ENCODE measurements at regions not wholly inside any gene's neighbourhood (a gene's known extent, or its start where the extent isn't known, plus 50 kb on each side); places are given as distances from the start of the nearest gene placed in this dataset.

DNA sequence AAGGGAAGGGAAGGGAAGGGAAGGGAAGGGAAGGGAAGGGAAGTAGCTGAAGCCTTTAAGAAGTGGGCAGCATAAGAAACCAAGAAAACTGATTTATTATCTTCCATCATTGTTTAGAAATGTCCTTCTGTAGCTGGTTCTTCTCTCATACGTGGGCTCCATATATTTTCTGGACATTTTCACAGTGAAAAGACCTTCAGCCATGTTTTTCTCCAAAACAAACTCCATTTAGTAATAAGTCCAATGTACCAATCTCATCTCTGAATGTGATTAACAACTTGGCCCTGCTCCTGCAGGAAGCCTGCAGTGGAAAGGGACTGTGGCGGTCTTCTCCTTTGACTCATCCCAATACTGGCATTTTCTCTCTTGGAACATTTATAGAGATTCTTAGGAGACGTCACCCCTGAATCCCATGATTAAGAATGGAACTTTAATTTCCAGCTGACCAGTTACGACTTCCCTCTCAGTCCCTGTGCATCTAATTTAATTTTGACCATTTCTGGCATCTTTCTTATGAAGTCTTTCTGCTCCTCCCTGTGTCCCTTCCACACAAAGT, 96.6 kb upstream of the GUCY1A1 start:
- Histone ChIP-seq H3K9me3 (ENCODE audit: low read length) (no peaks in the 10 kb centered on the region), H3K27ac (ENCODE audit: low read depth, low read length, poor library complexity, severe bottlenecking) (no peak overlapping the region), H2AFZ (ENCODE audit: low read length) (no peak overlapping the region), H4K20me1 (ENCODE audit: insufficient read depth, low read length) (no peaks in the 10 kb centered on the region), H3K4me1 (ENCODE audit: insufficient read depth, low read length, severe bottlenecking) (no peaks in the 10 kb centered on the region), H3K79me2 (ENCODE audit: insufficient read depth, low read length) (no peaks in the 10 kb centered on the region), H3K9me2 (ENCODE audit: low read depth, low read length) (no peaks in the 10 kb centered on the region), H3K4me2 (ENCODE audit: low read length) (no peak overlapping the region), H3K36me3 (ENCODE audit: insufficient read depth, low read length) (no peaks in the 10 kb centered on the region), H3K27me3 (ENCODE audit: insufficient read depth, low read length) (no peaks in the 10 kb centered on the region), H3F3A (ENCODE audit: insufficient read depth, low read length) (no peaks in the 10 kb centered on the region), H3K9ac (ENCODE audit: low read length) (no peak overlapping the region), H3K4me3 (ENCODE audit: low read depth, low read length, poor library complexity, severe bottlenecking) (no peak overlapping the region)
- TF ChIP-seq EZH2 (IDR thresholded peaks at IDR 0.05; ENCODE audit: borderline replicate concordance, low read length) = no peak
- TF ChIP-seq, protein P1, sequence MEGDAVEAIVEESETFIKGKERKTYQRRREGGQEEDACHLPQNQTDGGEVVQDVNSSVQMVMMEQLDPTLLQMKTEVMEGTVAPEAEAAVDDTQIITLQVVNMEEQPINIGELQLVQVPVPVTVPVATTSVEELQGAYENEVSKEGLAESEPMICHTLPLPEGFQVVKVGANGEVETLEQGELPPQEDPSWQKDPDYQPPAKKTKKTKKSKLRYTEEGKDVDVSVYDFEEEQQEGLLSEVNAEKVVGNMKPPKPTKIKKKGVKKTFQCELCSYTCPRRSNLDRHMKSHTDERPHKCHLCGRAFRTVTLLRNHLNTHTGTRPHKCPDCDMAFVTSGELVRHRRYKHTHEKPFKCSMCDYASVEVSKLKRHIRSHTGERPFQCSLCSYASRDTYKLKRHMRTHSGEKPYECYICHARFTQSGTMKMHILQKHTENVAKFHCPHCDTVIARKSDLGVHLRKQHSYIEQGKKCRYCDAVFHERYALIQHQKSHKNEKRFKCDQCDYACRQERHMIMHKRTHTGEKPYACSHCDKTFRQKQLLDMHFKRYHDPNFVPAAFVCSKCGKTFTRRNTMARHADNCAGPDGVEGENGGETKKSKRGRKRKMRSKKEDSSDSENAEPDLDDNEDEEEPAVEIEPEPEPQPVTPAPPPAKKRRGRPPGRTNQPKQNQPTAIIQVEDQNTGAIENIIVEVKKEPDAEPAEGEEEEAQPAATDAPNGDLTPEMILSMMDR (IDR thresholded peaks at IDR 0.05; ENCODE audit: low read length) = no peak

DNA sequence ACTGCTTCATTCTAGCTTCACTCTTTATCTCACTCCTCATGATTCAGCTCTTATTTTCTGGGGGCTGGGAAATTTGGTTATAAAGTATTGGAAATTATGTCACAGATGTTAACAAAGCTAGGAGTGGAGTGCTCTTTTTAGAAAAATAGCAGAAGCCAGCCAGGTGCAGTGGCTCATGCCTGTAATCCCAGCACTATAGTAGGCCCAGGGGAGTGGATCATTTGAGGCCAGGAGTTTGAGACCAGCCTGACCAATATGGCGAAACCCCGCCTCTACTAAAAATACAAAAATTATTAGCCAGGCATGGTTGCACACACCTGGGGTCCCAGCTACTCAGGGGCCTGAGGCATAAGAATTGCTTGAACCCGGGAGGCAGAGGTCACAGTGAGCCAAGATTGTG, 97.2 kb upstream of the GUCY1A1 start:
- no peaks in the 10 kb centered on the region for H4K20me1 ChIP-seq (ENCODE audit: insufficient read depth, low read length)
- no peaks in the 10 kb centered on the region for H3F3A ChIP-seq (ENCODE audit: insufficient read depth, low read length)
- H3K9me2 ChIP-seq (ENCODE audit: low read depth, low read length) = no peaks in the 10 kb centered on the region
- H3K4me2 ChIP-seq (ENCODE audit: low read length) = no peak overlapping the region
- H3K79me2 ChIP-seq (ENCODE audit: insufficient read depth, low read length) = no peaks in the 10 kb centered on the region
- no peak overlapping the region for H3K9ac ChIP-seq (ENCODE audit: low read length)
- H3K4me3 ChIP-seq (ENCODE audit: low read depth, low read length, poor library complexity, severe bottlenecking) = no peak overlapping the region
- no peaks in the 10 kb centered on the region for H3K36me3 ChIP-seq (ENCODE audit: insufficient read depth, low read length)
- no peaks in the 10 kb centered on the region for H3K4me1 ChIP-seq (ENCODE audit: insufficient read depth, low read length, severe bottlenecking)
- no peaks in the 10 kb centered on the region for H3K27me3 ChIP-seq (ENCODE audit: insufficient read depth, low read length)
- H3K27ac ChIP-seq (ENCODE audit: low read depth, low read length, poor library complexity, severe bottlenecking) = no peak overlapping the region
- H3K9me3 ChIP-seq (ENCODE audit: low read length) = no peaks in the 10 kb centered on the region
- H2AFZ ChIP-seq (ENCODE audit: low read length) = no peak overlapping the region
- TF ChIP-seq, protein P1 (IDR thresholded peaks at IDR 0.05; ENCODE audit: low read length) = no peak

DNA sequence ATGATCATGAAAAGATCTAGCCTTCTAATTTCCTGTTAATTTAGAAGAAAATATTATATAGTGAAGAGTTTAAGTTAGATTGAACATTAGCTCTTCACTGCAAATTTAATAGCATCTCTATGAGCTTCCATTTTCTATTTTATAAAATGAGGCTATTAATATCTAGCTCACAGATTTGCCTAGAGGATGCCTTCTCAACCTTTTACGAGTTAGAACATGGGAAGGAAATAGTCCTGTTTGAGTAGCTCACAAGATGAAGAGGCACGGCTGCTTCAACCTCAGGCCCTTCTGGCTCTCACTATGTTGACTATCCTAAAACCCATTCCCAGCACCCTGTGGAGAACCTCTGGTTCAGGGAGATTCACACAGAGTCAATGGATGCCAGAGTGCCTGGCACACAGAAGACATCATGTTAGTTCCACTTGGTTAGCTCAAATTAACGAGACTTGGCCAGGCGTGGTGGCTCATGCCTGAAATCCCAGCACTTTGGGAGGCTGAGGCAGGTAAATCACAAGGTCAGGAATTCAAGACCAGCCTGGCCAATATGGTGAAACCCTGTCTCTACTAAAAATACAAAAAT, 97.9 kb upstream of the GUCY1A1 start:
- H2AFZ ChIP-seq (ENCODE audit: low read length) = no peak overlapping the region
- no peaks in the 10 kb centered on the region for H3K9me2 ChIP-seq (ENCODE audit: low read depth, low read length)
- no peaks in the 10 kb centered on the region for H3K27me3 ChIP-seq (ENCODE audit: insufficient read depth, low read length)
- H3K36me3 ChIP-seq (ENCODE audit: insufficient read depth, low read length) = no peaks in the 10 kb centered on the region
- no peaks in the 10 kb centered on the region for H3F3A ChIP-seq (ENCODE audit: insufficient read depth, low read length)
- no peak overlapping the region for H3K27ac ChIP-seq (ENCODE audit: low read depth, low read length, poor library complexity, severe bottlenecking)
- no peaks in the 10 kb centered on the region for H4K20me1 ChIP-seq (ENCODE audit: insufficient read depth, low read length)
- no peaks in the 10 kb centered on the region for H3K4me1 ChIP-seq (ENCODE audit: insufficient read depth, low read length, severe bottlenecking)
- TF ChIP-seq, protein P1 (IDR thresholded peaks at IDR 0.05; ENCODE audit: low read length) = no peak
- TF ChIP-seq EZH2 (IDR thresholded peaks at IDR 0.05; ENCODE audit: borderline replicate concordance, low read length) = no peak
- no peak overlapping the region for H3K9ac ChIP-seq (ENCODE audit: low read length)
- H3K9me3 ChIP-seq (ENCODE audit: low read length) = no peaks in the 10 kb centered on the region
- H3K4me2 ChIP-seq (ENCODE audit: low read length) = no peak overlapping the region
- H3K79me2 ChIP-seq (ENCODE audit: insufficient read depth, low read length) = no peaks in the 10 kb centered on the region
- no peak overlapping the region for H3K4me3 ChIP-seq (ENCODE audit: low read depth, low read length, poor library complexity, severe bottlenecking)

Data from OCI-LY1 (cell line).